H9 (cell line): ENCODE measurements at regions not wholly inside any gene's neighbourhood (a gene's known extent, or its start where the extent isn't known, plus 50 kb on each side); places are given as distances from the start of the nearest gene placed in this dataset.
"Not testable (repeated sequence)": the region's sequence is repeated elsewhere in the genome, so short reads cannot be mapped to it uniquely, and the experiment has no call there.

Experiments
- DNase-seq: peaks from one replicate; pipeline ENCODE4 v3.0.0-alpha.2; 2017
- H2AFZ ChIP-seq: one replicate; pipeline ENCODE4 v1.6.1; 2013; ENCODE audit warnings: mild to moderate bottlenecking, low read length, control low read depth, moderate library complexity
- H2AK5ac ChIP-seq: 2 replicates; pipeline ENCODE4 v1.6.1; 2013; ENCODE audit warnings: low read length, control low read depth, mixed read lengths; ENCODE audit not compliant: insufficient read length
- H2BK120ac ChIP-seq: one replicate; pipeline ENCODE4 v1.6.1; 2013; ENCODE audit warnings: low read depth, mild to moderate bottlenecking, low read length, control low read depth, inconsistent platforms; ENCODE audit not compliant: poor library complexity, severe bottlenecking
- H2BK12ac ChIP-seq: 2 replicates; pipeline ENCODE4 v1.6.1; 2013; ENCODE audit warnings: low read length, control low read depth, mixed read lengths, low read depth; ENCODE audit not compliant: insufficient read length
- H2BK15ac ChIP-seq: 2 replicates; pipeline ENCODE4 v1.6.1; 2013; ENCODE audit warnings: low read depth, low read length, control low read depth
- H2BK20ac ChIP-seq: one replicate; pipeline ENCODE4 v1.6.1; 2013; ENCODE audit warnings: low read depth, mild to moderate bottlenecking, low read length, control low read depth, inconsistent platforms; ENCODE audit not compliant: poor library complexity, severe bottlenecking
- H2BK5ac ChIP-seq: 2 replicates; pipeline ENCODE4 v1.6.1; 2013; ENCODE audit warnings: low read length, control low read depth, mixed read lengths; ENCODE audit not compliant: insufficient read length
- H3K14ac ChIP-seq: 2 replicates; pipeline ENCODE4 v1.6.1; 2013; ENCODE audit warnings: low read length, control low read depth; ENCODE audit not compliant: insufficient read depth
- H3K18ac ChIP-seq: 2 replicates; pipeline ENCODE4 v1.6.1; 2013; ENCODE audit warnings: low read depth, mild to moderate bottlenecking, mixed read lengths, low read length, control low read depth; ENCODE audit not compliant: insufficient read length
- H3K23ac ChIP-seq: 2 replicates; pipeline ENCODE4 v1.6.1; 2013; ENCODE audit warnings: low read length, control low read depth, mixed read lengths, low read depth; ENCODE audit not compliant: insufficient read length
- H3K23me2 ChIP-seq: 2 replicates; pipeline ENCODE4 v1.6.1; 2013; ENCODE audit warnings: low read depth, mild to moderate bottlenecking, mixed read lengths, low read length, control low read depth; ENCODE audit not compliant: insufficient read length, poor library complexity, severe bottlenecking
- H3K27ac ChIP-seq: 2 replicates; pipeline ENCODE4 v1.5.1; 2013; ENCODE audit warnings: low read length, control low read depth, mixed read lengths, low read depth; ENCODE audit not compliant: insufficient read length
- H3K27me3 ChIP-seq: 2 replicates; pipeline ENCODE4 v1.6.1; 2013; ENCODE audit warnings: low read length, control low read depth, inconsistent platforms; ENCODE audit not compliant: insufficient read depth
- H3K4ac ChIP-seq: 2 replicates; pipeline ENCODE4 v1.6.1; 2013; ENCODE audit warnings: low read depth, mild to moderate bottlenecking, control low read depth, inconsistent platforms, low read length, moderate library complexity
- H3K4me1 ChIP-seq: 2 replicates; pipeline ENCODE4 v1.6.1; 2013; ENCODE audit warnings: low read length, control low read depth, inconsistent platforms; ENCODE audit not compliant: insufficient read depth
- H3K4me2 ChIP-seq: 2 replicates; pipeline ENCODE4 v1.6.1; 2013; ENCODE audit warnings: low read length, control low read depth, mixed read lengths; ENCODE audit not compliant: insufficient read length, insufficient read depth
- H3K56ac ChIP-seq: 2 replicates; pipeline ENCODE4 v1.6.1; 2013; ENCODE audit warnings: low read depth, mild to moderate bottlenecking, mixed read lengths, low read length, control low read depth; ENCODE audit not compliant: insufficient read length
- H3K79me1 ChIP-seq: 2 replicates; pipeline ENCODE4 v1.6.1; 2013; ENCODE audit warnings: low read depth, mild to moderate bottlenecking, moderate library complexity, low read length, control low read depth, inconsistent platforms; ENCODE audit not compliant: insufficient read depth, poor library complexity, severe bottlenecking
- H3K79me2 ChIP-seq: 2 replicates; pipeline ENCODE4 v1.6.1; 2013; ENCODE audit warnings: low read length, control low read depth, inconsistent platforms; ENCODE audit not compliant: insufficient read depth
- H3K9ac ChIP-seq: 2 replicates; pipeline ENCODE4 v1.6.1; 2013; ENCODE audit warnings: low read length, control low read depth, mixed read lengths; ENCODE audit not compliant: insufficient read length; ENCODE audit errors: extremely low read depth
- H3K9me3 ChIP-seq: one replicate; pipeline ENCODE4 v1.6.1; 2013; ENCODE audit warnings: low read depth, low read length, inconsistent platforms; ENCODE audit not compliant: control insufficient read depth
- H3T11ph ChIP-seq: one replicate; pipeline ENCODE4 v1.6.1; 2013; ENCODE audit warnings: mild to moderate bottlenecking, low read length, control low read depth, inconsistent platforms
- H4K20me1 ChIP-seq: one replicate; pipeline ENCODE4 v1.6.1; 2013; ENCODE audit not compliant: control insufficient read depth, insufficient read length, insufficient read depth
- H4K5ac ChIP-seq: 2 replicates; pipeline ENCODE4 v1.6.1; 2013; ENCODE audit warnings: low read depth, mild to moderate bottlenecking, mixed read lengths, low read length, control low read depth; ENCODE audit not compliant: insufficient read length
- H4K8ac ChIP-seq: replicated peaks from 2 replicates; pipeline ENCODE4 v1.6.1; 2013; ENCODE audit warnings: low read length, control low read depth, mixed read lengths, low read depth; ENCODE audit not compliant: insufficient read length
- H4K91ac ChIP-seq: 2 replicates; pipeline ENCODE4 v1.6.1; 2013; ENCODE audit warnings: low read depth, mild to moderate bottlenecking, moderate library complexity, mixed read lengths, low read length, control low read depth; ENCODE audit not compliant: insufficient read length
- H3K27ac Mint-ChIP-seq, 3 experiments: 2 replicates in 2 of 3; 3 replicates in 1 of 3; pipeline ENCODE4 v1.8.0; 2020 to 2021; ENCODE audit warnings: mixed read lengths in 3 of 3, mild to moderate bottlenecking in 1 of 3, moderate library complexity in 1 of 3
- H3K27me3 Mint-ChIP-seq: 2 replicates; pipeline ENCODE4 v1.8.0; 2021; ENCODE audit warnings: low read depth, mild to moderate bottlenecking, moderate library complexity, mixed read lengths
- H3K36me3 Mint-ChIP-seq, 3 experiments: 2 replicates in 2 of 3; 3 replicates in 1 of 3; pipeline ENCODE4 v1.8.0; 2020 to 2021; ENCODE audit warnings: low read depth in 3 of 3, mixed read lengths in 3 of 3; ENCODE audit not compliant: insufficient read depth in 1 of 3
- H3K4me1 Mint-ChIP-seq, 2 experiments: 2 replicates each; pipeline ENCODE4 v1.8.0; 2020; ENCODE audit warnings: mixed read lengths in 2 of 2
- H3K4me3 Mint-ChIP-seq, 2 experiments: 2 replicates in 1 of 2; 3 replicates in 1 of 2; pipeline ENCODE4 v1.8.0; 2020 to 2021; ENCODE audit warnings: mild to moderate bottlenecking in 2 of 2, mixed read lengths in 2 of 2, moderate library complexity in 1 of 2
- H3K9me3 Mint-ChIP-seq, 2 experiments: 2 replicates in 1 of 2; 3 replicates in 1 of 2; pipeline ENCODE4 v1.8.0; 2020; ENCODE audit warnings: mild to moderate bottlenecking in 2 of 2, mixed read lengths in 2 of 2, moderate library complexity in 1 of 2

DNA sequence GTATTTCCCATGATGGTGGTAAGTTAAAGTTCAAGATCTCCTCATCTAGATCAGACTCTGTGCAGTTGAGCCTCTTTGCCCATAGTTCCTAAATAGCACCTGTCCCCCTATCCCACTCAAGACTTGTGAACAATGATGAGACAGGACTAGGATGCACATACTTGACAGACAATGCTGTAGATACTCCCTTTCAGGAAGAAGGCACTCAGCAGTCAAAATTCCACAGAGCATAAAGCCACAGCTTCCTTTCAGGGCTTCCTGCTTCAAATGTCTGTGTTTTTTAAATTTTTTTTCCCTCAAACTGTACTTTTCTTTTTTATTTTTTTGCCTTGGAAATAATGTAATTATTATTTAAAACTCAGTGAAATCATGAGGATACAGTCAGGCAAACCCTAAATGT is 1305.3 kb downstream of the RPIA start:
- not testable (repeated sequence) for DNase-seq, H2BK15ac ChIP-seq, H3K9ac ChIP-seq, H3K79me2 ChIP-seq, H3K27ac Mint-ChIP-seq, H3K23me2 ChIP-seq, H2BK5ac ChIP-seq, H2BK12ac ChIP-seq, H3K4me1 Mint-ChIP-seq, H2BK20ac ChIP-seq, H3K4ac ChIP-seq, H4K5ac ChIP-seq, H4K20me1 ChIP-seq, H3K9me3 ChIP-seq, H4K91ac ChIP-seq, H2AFZ ChIP-seq, H4K8ac ChIP-seq, H3T11ph ChIP-seq, H3K4me2 ChIP-seq, H3K23ac ChIP-seq, H3K27me3 Mint-ChIP-seq, H3K36me3 Mint-ChIP-seq, H3K14ac ChIP-seq, H3K4me1 ChIP-seq, H2AK5ac ChIP-seq, H3K27me3 ChIP-seq, H3K27ac ChIP-seq, H3K56ac ChIP-seq, H3K79me1 ChIP-seq, H3K4me3 Mint-ChIP-seq, H2BK120ac ChIP-seq, H3K18ac ChIP-seq
- peaks cover 35 to 44% of the 10 kb centered on the region in 2 experiments for H3K9me3 Mint-ChIP-seq

DNA sequence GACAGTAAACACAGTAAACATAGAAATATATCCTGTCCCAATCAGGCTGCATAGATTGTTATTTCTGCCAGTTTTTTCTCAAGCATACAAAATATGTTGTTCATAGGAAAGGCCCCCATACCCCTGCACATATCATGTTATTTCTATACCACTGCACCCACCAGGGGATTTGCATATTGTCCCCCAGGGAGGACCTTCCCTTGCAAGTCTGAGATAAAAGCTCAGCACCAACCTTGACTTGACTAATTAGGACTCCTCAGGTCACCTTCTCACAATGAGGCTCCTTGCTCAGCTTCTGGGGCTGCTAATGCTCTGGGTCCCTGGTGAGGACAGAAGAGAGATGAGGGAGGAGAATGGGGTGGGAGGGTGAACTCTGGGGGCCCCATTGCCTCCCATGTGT is 1313.1 kb downstream of the RPIA start:
- not testable (repeated sequence) for H3K14ac ChIP-seq, H2BK120ac ChIP-seq, H3K27ac ChIP-seq, H4K8ac ChIP-seq, H3K18ac ChIP-seq, H2BK5ac ChIP-seq, H3K79me1 ChIP-seq, DNase-seq, H2AK5ac ChIP-seq, H3K27ac Mint-ChIP-seq, H3K4me3 Mint-ChIP-seq, H3K4me1 ChIP-seq, H3K36me3 Mint-ChIP-seq, H4K5ac ChIP-seq, H3K9me3 ChIP-seq, H3K23me2 ChIP-seq, H3T11ph ChIP-seq, H3K23ac ChIP-seq, H4K20me1 ChIP-seq, H2AFZ ChIP-seq, H3K9ac ChIP-seq, H3K79me2 ChIP-seq, H3K4me1 Mint-ChIP-seq, H3K27me3 Mint-ChIP-seq, H2BK20ac ChIP-seq, H2BK12ac ChIP-seq, H2BK15ac ChIP-seq, H4K91ac ChIP-seq, H3K4ac ChIP-seq, H3K56ac ChIP-seq, H3K4me2 ChIP-seq, H3K27me3 ChIP-seq
- peaks cover 32% of the 10 kb centered on the region in 2 experiments for H3K9me3 Mint-ChIP-seq
